Duodenal mucosa (tissue), 2 donors: ENCODE measurements at regions not wholly inside any gene's neighbourhood (a gene's known extent, or its start where the extent isn't known, plus 50 kb on each side); places are given as distances from the start of the nearest gene placed in this dataset.
A peak's percentile ranks its signal among the peaks of the same experiment; 100 is the strongest.
"Not testable (repeated sequence)": the region's sequence is repeated elsewhere in the genome, so short reads cannot be mapped to it uniquely, and the experiment has no call there.

Experiments
- H3K27ac ChIP-seq: one replicate; pipeline ENCODE4 v1.7.0; 2013; ENCODE audit warnings: low read depth, low read length
- H3K27me3 ChIP-seq, 2 donors: one replicate each; pipeline ENCODE4 v1.7.0; 2013; ENCODE audit warnings: low read length in 2 of 2, control low read depth in 1 of 2; ENCODE audit not compliant: insufficient read depth in 2 of 2, control insufficient read depth in 1 of 2
- H3K36me3 ChIP-seq, 2 donors: one replicate each; pipeline ENCODE4 v1.7.0; 2013; ENCODE audit warnings: low read length in 2 of 2, control low read depth in 1 of 2; ENCODE audit not compliant: insufficient read depth in 2 of 2, control insufficient read depth in 1 of 2
- H3K4me1 ChIP-seq, 2 donors: one replicate each; pipeline ENCODE4 v1.7.0; 2013; ENCODE audit warnings: low read length in 2 of 2, control low read depth in 1 of 2; ENCODE audit not compliant: insufficient read depth in 2 of 2, control insufficient read depth in 1 of 2
- H3K4me3 ChIP-seq, 2 donors: one replicate each; pipeline ENCODE4 v1.7.0; 2013; ENCODE audit warnings: low read length in 2 of 2, low read depth in 1 of 2
- H3K9ac ChIP-seq, 2 donors: one replicate each; pipeline ENCODE4 v1.7.0; 2013; ENCODE audit warnings: low read length in 2 of 2, low read depth in 1 of 2
- H3K9me3 ChIP-seq, 2 donors: one replicate each; pipeline ENCODE4 v1.7.0; 2013; ENCODE audit warnings: low read length in 2 of 2, control low read depth in 1 of 2; ENCODE audit not compliant: control insufficient read depth in 1 of 2

DNA sequence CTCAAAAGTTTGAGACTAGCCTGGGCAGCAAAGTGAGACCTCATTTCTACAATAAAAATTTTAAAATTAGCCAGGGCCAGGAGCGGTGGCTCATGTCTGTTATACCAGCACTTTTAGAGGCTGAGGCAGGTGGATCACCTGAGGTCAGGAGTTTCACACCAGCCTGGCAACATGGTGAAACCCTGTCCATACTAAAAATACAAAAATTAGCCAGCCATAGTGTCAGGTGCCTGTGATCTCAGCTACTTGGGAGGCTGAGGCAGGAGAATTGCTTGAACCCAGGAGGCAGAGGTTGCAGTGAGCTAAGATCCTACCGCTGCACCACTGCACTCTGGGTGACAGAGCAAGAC lies 85.1 kb upstream of the MAP4 start:
- H3K27me3 ChIP-seq, H3K9me3 ChIP-seq, H3K36me3 ChIP-seq, H3K9ac ChIP-seq, H3K4me3 ChIP-seq, H3K4me1 ChIP-seq, H3K27ac ChIP-seq: not testable (repeated sequence)

DNA sequence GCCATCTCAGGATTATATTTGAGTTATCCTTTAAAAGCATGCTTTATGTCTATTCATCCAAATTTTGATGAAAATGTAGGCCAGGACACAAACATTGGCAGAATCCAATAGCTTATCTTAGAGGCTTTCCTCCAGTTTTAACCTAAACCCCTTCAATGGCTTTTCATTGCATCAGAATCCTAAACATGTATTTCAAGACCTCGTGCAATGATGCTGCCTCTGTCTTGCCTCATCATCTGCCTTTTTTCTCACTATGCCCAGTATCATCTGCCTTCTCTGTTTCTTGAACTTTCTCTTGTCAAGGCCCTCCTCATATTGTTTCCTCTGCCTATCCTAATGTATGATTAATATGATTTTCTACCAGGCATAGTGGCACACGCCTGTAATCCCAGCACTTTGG lies 76.1 kb upstream of the MAP4 start:
- no peaks in the 10 kb centered on the region for H3K9me3 ChIP-seq
- no peak overlapping the region for H3K27ac ChIP-seq
- no peaks in the 10 kb centered on the region for H3K27me3 ChIP-seq
- H3K4me1 ChIP-seq = peaks cover 2 to 4% of the 10 kb centered on the region in 2 donors
- H3K9ac ChIP-seq = no peak overlapping the region
- H3K36me3 ChIP-seq = no peaks in the 10 kb centered on the region
- no peak overlapping the region for H3K4me3 ChIP-seq

DNA sequence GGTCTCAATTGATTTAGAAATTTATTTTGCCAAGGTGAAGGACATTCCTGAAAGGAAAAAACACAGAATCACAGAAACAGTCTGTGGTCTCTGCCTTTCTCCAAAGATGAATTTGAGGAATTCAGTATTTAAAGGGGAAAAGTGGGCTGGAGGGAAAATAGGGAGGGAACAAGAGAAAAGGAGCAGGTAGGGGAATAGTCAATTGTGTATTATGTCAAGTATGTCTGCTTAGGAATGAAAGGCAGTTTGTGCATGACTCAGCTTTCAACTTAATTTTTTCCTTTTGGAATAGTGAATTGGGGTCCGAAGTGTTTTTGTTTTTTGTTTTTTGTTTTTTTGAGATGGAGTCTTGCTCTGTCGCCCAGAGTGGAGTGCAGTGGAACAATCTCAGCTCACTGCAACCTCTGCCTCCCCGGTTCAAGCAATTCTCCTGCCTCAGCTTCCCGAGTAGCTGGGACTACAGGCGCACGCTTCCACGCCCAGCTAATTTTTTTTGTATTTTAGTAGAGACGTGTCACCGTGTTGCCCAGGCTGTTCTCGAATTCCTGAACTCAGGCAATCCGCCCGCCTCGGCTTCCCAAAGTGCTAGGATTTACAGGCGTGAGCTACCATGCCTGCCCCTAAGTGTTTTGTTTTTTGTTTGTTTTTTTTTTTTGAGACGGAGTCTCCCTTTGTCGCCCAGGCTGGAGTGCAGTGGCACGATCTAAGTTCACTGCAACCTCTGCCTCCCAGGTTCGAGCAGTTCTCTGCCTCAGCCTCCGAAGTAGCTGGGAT lies 74.1 kb upstream of the MAP4 start:
- Histone ChIP-seq H3K36me3 (no peaks in the 10 kb centered on the region), H3K9me3 (no peaks in the 10 kb centered on the region), H3K4me1 (peaks cover 8 to 12% of the 10 kb centered on the region in 2 donors), H3K9ac (no peak overlapping the region), H3K27me3 (no peaks in the 10 kb centered on the region), H3K27ac (no peak overlapping the region), H3K4me3 (peak overlapping the region in 1 of 2 donors; percentile 89)

DNA sequence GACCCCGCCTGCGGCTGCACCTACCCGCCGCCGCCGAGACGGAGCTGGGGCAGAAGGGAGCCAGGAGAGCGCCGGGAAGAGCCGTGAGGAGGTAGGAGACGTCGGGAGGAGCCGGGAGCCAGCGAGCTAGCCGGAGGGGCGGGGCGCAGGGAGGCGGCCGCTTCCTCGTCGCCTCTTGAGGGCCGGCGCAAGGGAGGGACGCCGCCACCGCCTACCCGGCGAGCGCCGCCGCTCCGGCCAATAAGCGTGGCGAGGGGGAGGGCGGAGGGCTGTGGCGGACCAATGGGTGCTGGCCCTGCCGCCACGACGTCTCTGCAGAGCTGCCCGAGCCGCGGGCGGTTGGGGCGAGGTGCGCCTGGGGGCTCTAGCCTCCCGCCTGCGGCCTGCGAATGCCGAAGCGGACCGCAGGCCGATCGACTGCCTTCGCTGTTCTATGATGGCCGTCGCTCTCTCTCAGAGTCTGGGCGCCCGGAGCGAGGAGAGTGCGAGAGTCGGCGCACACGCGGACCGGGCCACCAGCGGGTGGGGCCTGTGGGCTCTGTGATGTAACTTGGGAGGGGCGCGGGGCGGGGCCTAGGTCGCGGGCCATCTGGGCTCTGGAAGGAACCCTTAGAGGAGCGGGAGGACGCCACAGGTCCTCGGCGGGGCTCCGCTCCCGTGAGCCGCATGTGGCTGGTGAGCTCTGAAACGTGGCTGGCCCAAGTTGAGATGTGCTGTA lies 72.7 kb upstream of the MAP4 start:
- Histone ChIP-seq H3K27me3 (no peaks in the 10 kb centered on the region), H3K9ac (peak overlapping the region; percentile 87 to 96), H3K36me3 (no peaks in the 10 kb centered on the region), H3K27ac (peak overlapping the region; percentile 99), H3K4me1 (peaks cover 8 to 12% of the 10 kb centered on the region in 2 donors), H3K4me3 (peak overlapping the region; percentile 75 to 89), H3K9me3 (no peaks in the 10 kb centered on the region)

DNA sequence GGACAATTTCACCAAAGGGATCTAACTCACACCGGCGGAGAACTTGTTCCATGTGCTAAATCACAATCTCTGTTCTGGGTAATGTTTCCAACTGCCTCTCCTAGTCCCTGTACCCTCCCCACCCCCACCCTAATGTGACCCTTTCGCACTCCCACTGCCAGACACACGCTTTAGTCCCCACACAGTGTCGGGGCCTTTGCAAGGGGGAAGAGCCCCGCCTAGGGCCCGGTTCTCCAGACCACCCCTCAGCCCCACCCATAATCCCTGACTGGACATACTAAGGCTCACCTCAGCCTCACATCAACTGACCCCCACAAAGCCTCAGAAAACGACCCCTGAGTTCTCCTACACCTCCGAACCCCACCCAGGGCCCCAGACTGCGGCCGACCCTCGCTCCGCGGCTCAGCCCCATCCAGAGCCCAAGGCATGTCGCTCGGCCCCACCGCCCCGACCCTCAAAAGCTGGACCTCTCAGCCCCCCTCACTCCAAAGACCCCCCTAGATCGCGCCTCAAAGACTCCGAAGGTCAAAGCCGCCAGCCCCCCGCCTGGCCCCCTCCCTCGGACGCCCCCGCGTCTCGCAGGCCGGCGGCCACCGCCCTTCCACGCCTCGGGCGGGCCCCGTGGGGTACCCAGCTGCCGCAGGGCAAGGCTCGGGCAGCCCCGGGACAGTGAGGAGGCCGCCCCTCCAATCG lies 72.0 kb upstream of the MAP4 start:
- H3K9me3 ChIP-seq = no peaks in the 10 kb centered on the region
- H3K27me3 ChIP-seq = no peaks in the 10 kb centered on the region
- H3K36me3 ChIP-seq = no peaks in the 10 kb centered on the region
- H3K4me1 ChIP-seq = peaks cover 8 to 12% of the 10 kb centered on the region in 2 donors
- H3K27ac ChIP-seq = peak overlapping the region; percentile 89
- H3K9ac ChIP-seq = peak overlapping the region; percentile 87 to 96
- peak overlapping the region; percentile 75 to 89 for H3K4me3 ChIP-seq

DNA sequence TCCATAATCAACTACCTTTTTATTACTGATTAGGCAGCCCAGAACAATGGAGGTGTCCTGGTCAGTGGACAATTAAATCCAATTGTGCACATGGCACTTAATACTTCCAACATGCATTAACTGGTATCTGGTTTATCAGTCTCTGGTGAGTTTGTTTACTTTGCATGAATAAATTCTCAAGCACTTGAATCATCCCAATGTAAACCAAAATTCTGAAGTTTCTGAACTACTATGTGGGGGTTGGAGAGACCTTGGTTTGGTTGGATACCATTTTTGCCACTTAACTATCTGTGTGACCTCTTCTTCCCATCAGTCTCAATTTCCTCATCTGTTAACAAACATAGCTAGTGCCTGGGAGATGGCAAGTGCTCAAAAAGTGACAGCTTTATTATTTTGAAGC lies 70.5 kb upstream of the MAP4 start:
- Histone ChIP-seq H3K4me1 (peaks cover 11 to 20% of the 10 kb centered on the region in 2 donors), H3K9ac (peak overlapping the region in 1 of 2 donors; percentile 96), H3K27ac (peak overlapping the region; percentile 36), H3K27me3 (no peaks in the 10 kb centered on the region), H3K9me3 (no peaks in the 10 kb centered on the region), H3K4me3 (peak overlapping the region in 1 of 2 donors; percentile 89), H3K36me3 (no peaks in the 10 kb centered on the region)

DNA sequence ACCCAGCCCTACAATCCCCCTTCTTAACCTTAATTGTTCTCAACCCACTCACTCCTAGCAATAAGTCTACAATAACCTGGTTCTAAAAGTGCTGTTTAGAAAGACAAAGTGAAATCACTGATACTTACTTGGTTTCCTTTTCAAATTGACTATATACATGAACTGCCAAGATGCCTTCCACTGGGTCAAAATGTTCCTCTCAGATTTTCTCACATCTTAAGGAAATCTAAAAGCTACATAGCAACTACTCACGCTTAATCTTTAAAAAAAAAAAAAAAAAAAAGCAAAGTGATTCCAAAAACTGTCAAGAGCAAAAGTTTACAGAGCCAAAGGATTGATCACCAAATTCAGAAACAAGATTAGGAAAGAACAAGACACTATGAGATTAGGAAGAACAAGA lies 68.7 kb upstream of the MAP4 start:
- no peaks in the 10 kb centered on the region for H3K36me3 ChIP-seq
- H3K4me1 ChIP-seq = peaks cover 11 to 20% of the 10 kb centered on the region in 2 donors
- no peaks in the 10 kb centered on the region for H3K9me3 ChIP-seq
- no peak overlapping the region for H3K27ac ChIP-seq
- H3K27me3 ChIP-seq = no peaks in the 10 kb centered on the region
- no peak overlapping the region for H3K9ac ChIP-seq
- H3K4me3 ChIP-seq = no peak overlapping the region

DNA sequence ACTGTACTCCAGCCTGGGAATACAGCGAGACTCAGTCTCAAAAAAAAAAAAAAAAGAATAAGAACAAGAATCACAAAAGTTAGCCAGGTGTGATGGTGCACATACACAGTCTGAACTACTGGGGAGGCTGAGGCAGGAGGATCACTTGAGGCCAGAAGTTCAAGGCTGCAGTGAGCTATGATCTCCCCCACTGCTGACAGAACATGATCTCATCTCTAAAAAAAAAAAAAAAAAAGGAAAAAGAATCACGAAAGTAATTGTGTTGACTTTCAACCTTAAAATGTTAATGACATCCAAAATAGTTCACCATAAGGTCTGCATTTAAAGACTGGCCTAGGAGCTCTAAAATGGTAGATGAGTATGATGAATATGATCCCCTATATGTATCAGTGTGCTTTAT lies 68.0 kb upstream of the MAP4 start:
- H3K27ac ChIP-seq = no peak overlapping the region

DNA sequence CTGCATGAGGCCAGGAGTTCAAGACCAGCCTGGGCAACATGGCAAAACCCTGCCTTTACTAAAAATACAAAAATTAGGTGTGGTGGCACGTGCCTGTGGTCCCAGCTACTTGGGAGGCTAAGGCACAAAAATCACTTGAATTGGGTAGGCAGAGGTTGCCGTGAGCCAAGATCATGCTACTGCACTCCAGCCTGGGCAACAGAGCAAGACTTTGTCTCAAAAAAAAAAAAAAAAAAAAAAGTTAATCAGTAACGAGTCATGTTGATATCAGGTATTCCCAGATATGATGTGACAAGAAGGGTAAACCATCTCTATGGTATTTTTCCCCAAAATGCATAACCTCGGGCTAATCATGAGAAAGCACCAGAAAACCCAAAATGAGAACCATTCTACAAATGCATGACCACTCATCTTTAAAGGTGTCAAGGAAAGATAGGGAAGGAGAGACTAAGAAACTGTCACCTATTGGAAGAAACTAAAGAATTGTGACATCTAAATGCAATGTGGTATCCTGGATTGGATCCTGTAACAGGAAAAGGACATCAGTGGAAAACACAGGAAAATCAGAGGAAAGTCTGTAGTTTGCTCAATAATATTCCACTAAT lies 66.5 kb upstream of the MAP4 start:
- H3K9me3 ChIP-seq = no peaks in the 10 kb centered on the region
- no peak overlapping the region for H3K27ac ChIP-seq
- H3K9ac ChIP-seq = no peak overlapping the region
- H3K4me1 ChIP-seq = peaks cover 11 to 20% of the 10 kb centered on the region in 2 donors
- no peaks in the 10 kb centered on the region for H3K36me3 ChIP-seq
- no peaks in the 10 kb centered on the region for H3K27me3 ChIP-seq
- H3K4me3 ChIP-seq = no peak overlapping the region

More for the DNA sequence above, 68.0 kb upstream of the MAP4 start:
- Histone ChIP-seq H3K4me1 (peaks cover 11 to 20% of the 10 kb centered on the region in 2 donors), H3K27me3 (no peaks in the 10 kb centered on the region), H3K9ac (no peak overlapping the region), H3K36me3 (no peaks in the 10 kb centered on the region), H3K4me3 (no peak overlapping the region), H3K9me3 (no peaks in the 10 kb centered on the region)

DNA sequence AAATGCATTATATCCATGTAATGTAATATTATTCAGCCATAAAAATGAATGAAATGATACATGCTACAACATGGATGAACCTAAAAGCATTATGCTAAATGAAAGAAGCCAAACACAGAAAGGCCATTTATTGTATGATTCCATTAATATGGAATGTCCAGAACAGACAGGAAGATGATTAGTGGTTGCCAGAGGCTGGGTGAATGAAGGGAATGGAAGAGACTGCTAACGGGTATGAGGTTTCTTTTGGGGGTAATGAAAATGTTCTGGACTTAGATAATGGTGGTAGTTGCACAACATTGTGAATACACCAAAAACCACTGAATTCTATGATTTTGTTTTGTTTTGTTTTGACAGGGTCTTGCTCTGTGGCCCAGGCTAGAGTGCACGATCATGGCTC lies 61.6 kb upstream of the MAP4 start:
- Histone ChIP-seq H3K9me3 (no peaks in the 10 kb centered on the region), H3K4me1 (peaks cover 2 to 6% of the 10 kb centered on the region in 2 donors), H3K9ac (no peak overlapping the region), H3K4me3 (no peak overlapping the region), H3K27ac (no peak overlapping the region), H3K36me3 (no peaks in the 10 kb centered on the region), H3K27me3 (no peaks in the 10 kb centered on the region)
